WTC11 (cell line): ENCODE measurements at regions not wholly inside any gene's neighbourhood (a gene's known extent, or its start where the extent isn't known, plus 50 kb on each side); places are given as distances from the start of the nearest gene placed in this dataset.

Experiments
- ATAC-seq: fragments of 200-7000 bp; cut with Tn5 transposase; 2 replicates; pipeline ENCODE4 v1.10.0; 2021; ENCODE audit warnings: mild to moderate bottlenecking, moderate library complexity
- CTCF ChIA-PET: fragments of 300-600 bp; sonication (Branson Sonifier 250); formaldehyde crosslinking; loops from one replicate; lab custom pipeline; 2021; ENCODE audit warnings: antibody characterized with exemption; lab: Charles Lee
- POLR2A ChIA-PET: fragments of 350-600 bp; sonication (Branson Sonifier 250); formaldehyde crosslinking; loops from one replicate; lab custom pipeline; 2021; ENCODE audit warnings: antibody characterized with exemption; lab: Charles Lee
- DNase-seq: peaks from one replicate; pipeline ENCODE4 v3.0.0; 2021; ENCODE audit warnings: low spot score
- H3K27ac Mint-ChIP-seq: 2 replicates; pipeline ENCODE4 v1.8.0; 2021; ENCODE audit warnings: mixed read lengths
- H3K27me3 Mint-ChIP-seq: 2 replicates; pipeline ENCODE4 v1.8.0; 2021; ENCODE audit warnings: low read depth, mild to moderate bottlenecking, moderate library complexity, mixed read lengths
- H3K36me3 Mint-ChIP-seq: 2 replicates; pipeline ENCODE4 v1.8.0; 2021; ENCODE audit warnings: mixed read lengths
- H3K4me1 Mint-ChIP-seq: 2 replicates; pipeline ENCODE4 v1.8.0; 2022; ENCODE audit warnings: mixed read lengths
- H3K4me3 Mint-ChIP-seq: 2 replicates; pipeline ENCODE4 v1.8.0; 2021; ENCODE audit warnings: mild to moderate bottlenecking, moderate library complexity, mixed read lengths
- H3K9me3 Mint-ChIP-seq: 2 replicates; pipeline ENCODE4 v1.8.0; 2021; ENCODE audit warnings: mixed read lengths
- ATF1 ChIP-seq: sonication (generic); formaldehyde crosslinking; IDR thresholded peaks from 2 replicates; pipeline ENCODE4 v1.8.1; 2023; ENCODE audit warnings: mild to moderate bottlenecking, moderate library complexity, missing genetic modification reagents
- ETV6 ChIP-seq: sonication (generic); formaldehyde crosslinking; IDR thresholded peaks from 2 replicates; pipeline ENCODE4 v1.8.1; 2022; ENCODE audit warnings: mild to moderate bottlenecking, missing genetic modification reagents
- FOXJ3 ChIP-seq: sonication (generic); formaldehyde crosslinking; IDR thresholded peaks from 2 replicates; pipeline ENCODE4 v1.9.0; 2021; ENCODE audit warnings: missing genetic modification reagents, mild to moderate bottlenecking, borderline replicate concordance
- GABPB1 ChIP-seq: sonication (generic); formaldehyde crosslinking; IDR thresholded peaks from 2 replicates; pipeline ENCODE4 v1.8.1; 2023; ENCODE audit warnings: mild to moderate bottlenecking, missing genetic modification reagents
- JUN ChIP-seq: sonication (generic); formaldehyde crosslinking; IDR thresholded peaks from 2 replicates; pipeline ENCODE4 v1.8.0; 2023; ENCODE audit warnings: mild to moderate bottlenecking, missing genetic modification reagents
- NFYB ChIP-seq: sonication (generic); formaldehyde crosslinking; conservative IDR thresholded peaks from 2 replicates; pipeline ENCODE4 v1.8.0; 2022; ENCODE audit warnings: low read depth, missing genetic modification reagents
- NR3C1 ChIP-seq: sonication (generic); formaldehyde crosslinking; conservative IDR thresholded peaks from 2 replicates; pipeline ENCODE4 v1.8.1; 2023; ENCODE audit warnings: low read depth, mild to moderate bottlenecking, missing genetic modification reagents
- PREB ChIP-seq: sonication (generic); formaldehyde crosslinking; IDR thresholded peaks from 2 replicates; pipeline ENCODE4 v1.8.1; 2022; ENCODE audit warnings: mild to moderate bottlenecking, missing genetic modification reagents, moderate library complexity, borderline replicate concordance
- PRRX2 ChIP-seq: fragments of 250-450 bp; sonication (Bioruptor Pico); IDR thresholded peaks from 2 replicates; pipeline ENCODE4 v1.8.0; 2021; ENCODE audit warnings: mild to moderate bottlenecking
- SMAD3 ChIP-seq: sonication (generic); formaldehyde crosslinking; IDR thresholded peaks from 2 replicates; pipeline ENCODE4 v1.8.0; 2022; ENCODE audit warnings: missing genetic modification reagents, mild to moderate bottlenecking, borderline replicate concordance
- SOX15 ChIP-seq: fragments of 250-450 bp; sonication (Bioruptor Pico); IDR thresholded peaks from 2 replicates; pipeline ENCODE4 v1.9.0; 2021; ENCODE audit warnings: mild to moderate bottlenecking
- SP1 ChIP-seq: sonication (generic); formaldehyde crosslinking; conservative IDR thresholded peaks from 2 replicates; pipeline ENCODE4 v1.8.1; 2022; ENCODE audit warnings: missing genetic modification reagents
- ZBTB21 ChIP-seq: sonication (generic); formaldehyde crosslinking; IDR thresholded peaks from 2 replicates; pipeline ENCODE4 v1.8.1; 2023; ENCODE audit warnings: mild to moderate bottlenecking, missing genetic modification reagents, borderline replicate concordance
- ZNF121 ChIP-seq: sonication (generic); formaldehyde crosslinking; IDR thresholded peaks from 2 replicates; pipeline ENCODE4 v1.8.0; 2023; ENCODE audit warnings: missing genetic modification reagents
- ZNF317 ChIP-seq: sonication (generic); formaldehyde crosslinking; IDR thresholded peaks from 2 replicates; pipeline ENCODE4 v1.8.1; 2023; ENCODE audit warnings: low read depth, mild to moderate bottlenecking, moderate library complexity, missing genetic modification reagents, borderline replicate concordance
- ZNF532 ChIP-seq: fragments of 250-450 bp; sonication (Bioruptor Pico); IDR thresholded peaks from 2 replicates; pipeline ENCODE4 v1.9.0; 2021; ENCODE audit warnings: mild to moderate bottlenecking, borderline replicate concordance
- TF ChIP-seq, protein P1 (sequence below): sonication (generic); formaldehyde crosslinking; conservative IDR thresholded peaks from 2 replicates; pipeline ENCODE4 v1.8.1; 2022; ENCODE audit warnings: mild to moderate bottlenecking, missing genetic modification reagents
- TF ChIP-seq, protein P2 (sequence below): sonication (generic); formaldehyde crosslinking; IDR thresholded peaks from 2 replicates; pipeline ENCODE4 v1.8.1; 2022; ENCODE audit warnings: low read depth, mild to moderate bottlenecking, moderate library complexity, missing genetic modification reagents, borderline replicate concordance

DNA sequence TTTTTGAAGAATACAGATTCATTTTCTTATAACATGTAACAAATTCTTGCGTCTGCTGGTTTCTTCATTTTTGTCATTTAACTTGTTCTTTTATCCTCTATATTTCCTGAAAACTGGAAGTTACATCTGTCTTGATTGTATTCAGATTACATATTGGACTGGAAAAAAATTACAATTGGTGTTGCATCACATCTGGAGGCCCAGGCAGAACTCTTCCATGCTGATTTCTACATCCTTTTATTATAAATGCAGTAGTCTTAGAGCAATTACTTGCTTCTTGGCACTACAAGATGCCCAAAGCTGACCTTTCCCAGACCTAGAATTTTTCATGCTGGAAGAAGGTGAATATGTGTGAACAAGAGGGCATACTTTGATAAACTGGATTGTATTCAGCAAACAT is 460.9 kb upstream of the CNTNAP2 start (continued):
- TF ChIP-seq NFYB (CRISPR knock-in tag) = no peak
- TF ChIP-seq SP1 = no peak
- TF ChIP-seq, protein P1, sequence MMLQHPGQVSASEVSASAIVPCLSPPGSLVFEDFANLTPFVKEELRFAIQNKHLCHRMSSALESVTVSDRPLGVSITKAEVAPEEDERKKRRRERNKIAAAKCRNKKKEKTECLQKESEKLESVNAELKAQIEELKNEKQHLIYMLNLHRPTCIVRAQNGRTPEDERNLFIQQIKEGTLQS (CRISPR knock-in tag) = no peak
- TF ChIP-seq SMAD3 = no peak
- no peak for TF ChIP-seq SOX15 (CRISPR knock-in tag)
- no peak for TF ChIP-seq ATF1 (CRISPR knock-in tag)
- TF ChIP-seq NR3C1 (CRISPR knock-in tag) = no peak
- no peak for TF ChIP-seq ZNF121 (CRISPR knock-in tag)
- no peak for TF ChIP-seq GABPB1 (CRISPR knock-in tag)

DNA sequence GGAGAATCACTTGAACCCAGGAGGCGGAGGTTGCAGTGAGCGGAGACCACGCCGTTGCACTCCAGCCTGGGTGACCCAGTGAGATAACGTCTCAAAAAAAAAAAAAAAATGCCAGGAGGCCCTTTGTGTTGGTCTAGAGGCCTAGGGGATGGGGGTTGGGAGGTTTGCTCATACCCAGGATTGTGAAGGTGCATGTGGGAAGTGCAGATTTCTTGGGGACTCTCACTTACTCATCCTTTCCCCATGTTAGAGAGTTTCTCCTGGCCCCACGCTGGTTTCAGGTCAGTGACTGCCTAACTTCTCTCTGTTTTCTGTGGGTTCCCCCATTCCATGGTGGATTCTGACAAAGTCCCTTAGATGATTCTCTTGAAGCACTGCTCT is 471.5 kb upstream of the CNTNAP2 start:
- ChIA-PET CTCF (no interaction called here), POLR2A (no interaction called here)
- DNase-seq (no peak), ATAC-seq (no peak)
- Mint-ChIP-seq H3K4me3 (no peak overlapping the region), H3K27me3 (no peaks in the 10 kb centered on the region; the same call in 1 of the 2 replicates), H3K27ac (no peak overlapping the region), H3K36me3 (peaks cover 9% of the 10 kb centered on the region; the same call in 1 of the 2 replicates), H3K4me1 (peaks cover 5% of the 10 kb centered on the region)
- no peak for TF ChIP-seq ETV6 (CRISPR knock-in tag)
- no peak for TF ChIP-seq PREB (CRISPR knock-in tag)
- TF ChIP-seq ZNF532 = no peak
- TF ChIP-seq PRRX2 (CRISPR knock-in tag) = no peak
- TF ChIP-seq SOX15 (CRISPR knock-in tag) = no peak
- TF ChIP-seq ZBTB21 (CRISPR knock-in tag) = no peak
- TF ChIP-seq, protein P2, sequence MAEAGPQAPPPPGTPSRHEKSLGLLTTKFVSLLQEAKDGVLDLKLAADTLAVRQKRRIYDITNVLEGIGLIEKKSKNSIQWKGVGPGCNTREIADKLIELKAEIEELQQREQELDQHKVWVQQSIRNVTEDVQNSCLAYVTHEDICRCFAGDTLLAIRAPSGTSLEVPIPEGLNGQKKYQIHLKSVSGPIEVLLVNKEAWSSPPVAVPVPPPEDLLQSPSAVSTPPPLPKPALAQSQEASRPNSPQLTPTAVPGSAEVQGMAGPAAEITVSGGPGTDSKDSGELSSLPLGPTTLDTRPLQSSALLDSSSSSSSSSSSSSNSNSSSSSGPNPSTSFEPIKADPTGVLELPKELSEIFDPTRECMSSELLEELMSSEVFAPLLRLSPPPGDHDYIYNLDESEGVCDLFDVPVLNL = no peak
- TF ChIP-seq NR3C1 (CRISPR knock-in tag) = no peak
- no peak for TF ChIP-seq ZNF317 (CRISPR knock-in tag)
- no peak for TF ChIP-seq JUN (CRISPR knock-in tag)
- no peak for TF ChIP-seq FOXJ3 (CRISPR knock-in tag)
- TF ChIP-seq, all 79 proteins: peak for 0
- peaks cover 31% of the 10 kb centered on the region for H3K9me3 Mint-ChIP-seq
